Left lung (tissue), 4 donors: ENCODE measurements at regions not wholly inside any gene's neighbourhood (a gene's known extent, or its start where the extent isn't known, plus 50 kb on each side); places are given as distances from the start of the nearest gene placed in this dataset.
A peak's percentile ranks its signal among the peaks of the same experiment; 100 is the strongest.

Source experiments
- ATAC-seq: fragments of 200-7000 bp; cut with Tn5 transposase; one replicate; pipeline ENCODE4 v1.9.1; 2020; ENCODE audit warnings: moderate library complexity
- DNase-seq, 4 donors: peaks; one replicate each; pipeline ENCODE4 v3.0.0-alpha.2; 2013 to 2020
- H3K27ac ChIP-seq, 2 donors: fragments of 200-600 bp; sonication (generic) in 1 of 2; one replicate each; pipeline versions ENCODE4 v1.5.0 to v1.8.0; 2020 to 2021
- H3K27me3 ChIP-seq, 2 donors: fragments of 200-600 bp; sonication (generic) in 1 of 2; one replicate each; pipeline versions ENCODE4 v1.5.0 to v1.8.0; 2020 to 2021
- H3K36me3 ChIP-seq, 2 donors: fragments of 200-600 bp; sonication (generic) in 1 of 2; one replicate each; pipeline versions ENCODE4 v1.5.0 to v1.8.0; 2020 to 2021
- H3K4me1 ChIP-seq, 2 donors: fragments of 200-600 bp; one replicate each; pipeline ENCODE4 v1.8.0; 2021
- H3K4me3 ChIP-seq, 2 donors: fragments of 200-600 bp; sonication (generic) in 1 of 2; one replicate each; pipeline versions ENCODE4 v1.5.0 to v1.8.0; 2020 to 2021; ENCODE audit warnings: mild to moderate bottlenecking in 1 of 2
- H3K9me3 ChIP-seq, 2 donors: fragments of 200-600 bp; sonication (generic) in 1 of 2; one replicate each; pipeline versions ENCODE4 v1.5.0 to v1.8.0; 2020 to 2021
- CTCF ChIP-seq, 2 donors: fragments of 200-600 bp; sonication (generic) in 1 of 2; IDR thresholded peaks; one replicate each; pipeline versions ENCODE4 v1.5.0 to v1.8.0; 2021; ENCODE audit warnings: antibody characterized with exemption in 2 of 2
- intact Hi-C, 2 donors: fragments of 100-400 bp; cut with DNase I; formaldehyde crosslinking; loops; one replicate each; pipeline versions ENCODE4 v1.11.2 to v1.14.2; 2022
- donor health status: DM: no; HTN: yes; CAD: no.
- donor health status: DM: no; HTN: no; CAD: no.

DNA sequence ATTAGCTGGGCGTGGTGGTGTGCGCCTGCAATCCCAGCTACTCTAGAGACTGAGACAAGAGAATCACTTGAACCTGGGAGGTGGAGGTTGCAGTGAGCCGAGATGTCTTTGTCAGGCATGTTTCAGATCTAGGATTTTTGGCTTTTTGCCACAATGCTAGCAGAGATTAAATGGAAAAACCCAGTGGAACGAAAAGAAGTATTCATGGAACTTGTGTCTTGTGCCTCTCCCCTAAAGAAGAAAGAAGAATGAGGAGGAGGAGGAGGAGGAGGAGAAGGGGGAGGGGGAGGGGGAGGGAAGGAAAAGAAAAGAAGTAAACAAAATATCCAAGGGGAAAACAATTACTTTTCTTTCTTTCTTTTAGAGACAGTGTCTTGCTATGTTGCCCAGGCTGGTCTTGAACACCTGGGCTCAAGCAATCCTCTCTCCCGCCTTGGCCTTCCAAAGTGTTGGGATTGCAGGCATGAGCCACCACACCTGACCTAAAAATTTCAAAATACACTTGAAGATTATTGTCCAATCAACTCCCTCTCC lies 106.0 kb downstream of the ARRDC3 start:
- H3K4me3 ChIP-seq = no peak overlapping the region
- intact Hi-C loops = no loop called here
- no peak for TF ChIP-seq CTCF (IDR thresholded peaks at IDR 0.05)
- no peaks in the 10 kb centered on the region for H3K36me3 ChIP-seq
- H3K9me3 ChIP-seq = no peaks in the 10 kb centered on the region
- no peak overlapping the region for H3K27ac ChIP-seq
- H3K27me3 ChIP-seq = no peaks in the 10 kb centered on the region
- no peak for ATAC-seq
- no peak for DNase-seq
- peaks cover 0 to 15% of the 10 kb centered on the region in 2 donors for H3K4me1 ChIP-seq

GRCh38 chr5:91272858-91273257 lies 110.3 kb downstream of the ARRDC3 start:
- intact Hi-C loops = no loop called here
- no peak for TF ChIP-seq CTCF (IDR thresholded peaks at IDR 0.05)
- no peaks in the 10 kb centered on the region for H3K36me3 ChIP-seq
- DNase-seq = no peak
- H3K4me3 ChIP-seq = no peak overlapping the region
- no peak overlapping the region for H3K27ac ChIP-seq
- H3K9me3 ChIP-seq = no peaks in the 10 kb centered on the region
- no peaks in the 10 kb centered on the region for H3K4me1 ChIP-seq
- H3K27me3 ChIP-seq = no peaks in the 10 kb centered on the region
- peak; percentile 85 for ATAC-seq

DNA sequence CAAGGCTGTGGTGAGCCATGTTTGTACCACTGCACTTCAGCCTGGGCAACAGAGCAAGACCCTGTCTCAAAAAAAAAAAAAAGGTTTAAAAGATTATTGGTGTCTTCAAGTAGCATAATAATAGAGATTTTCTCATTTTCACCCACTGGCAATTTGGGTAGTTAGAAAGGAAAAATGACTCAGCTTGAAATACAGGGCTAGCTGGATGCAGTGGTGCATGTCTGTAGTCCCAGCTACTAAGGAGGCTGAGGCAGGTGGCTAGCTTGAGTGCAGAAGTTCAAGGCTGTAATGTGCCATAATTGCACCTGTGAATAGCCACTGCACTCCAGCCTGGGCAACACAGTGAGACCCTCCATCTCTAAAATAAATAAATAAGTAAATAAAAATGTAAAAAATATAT lies 111.1 kb downstream of the ARRDC3 start:
- no peaks in the 10 kb centered on the region for H3K4me1 ChIP-seq
- no peaks in the 10 kb centered on the region for H3K9me3 ChIP-seq
- intact Hi-C loops = no loop called here
- no peak for ATAC-seq
- no peaks in the 10 kb centered on the region for H3K27me3 ChIP-seq
- H3K4me3 ChIP-seq = no peak overlapping the region
- no peak overlapping the region for H3K27ac ChIP-seq
- no peak for TF ChIP-seq CTCF (IDR thresholded peaks at IDR 0.05)
- no peak for DNase-seq
- no peaks in the 10 kb centered on the region for H3K36me3 ChIP-seq

DNA sequence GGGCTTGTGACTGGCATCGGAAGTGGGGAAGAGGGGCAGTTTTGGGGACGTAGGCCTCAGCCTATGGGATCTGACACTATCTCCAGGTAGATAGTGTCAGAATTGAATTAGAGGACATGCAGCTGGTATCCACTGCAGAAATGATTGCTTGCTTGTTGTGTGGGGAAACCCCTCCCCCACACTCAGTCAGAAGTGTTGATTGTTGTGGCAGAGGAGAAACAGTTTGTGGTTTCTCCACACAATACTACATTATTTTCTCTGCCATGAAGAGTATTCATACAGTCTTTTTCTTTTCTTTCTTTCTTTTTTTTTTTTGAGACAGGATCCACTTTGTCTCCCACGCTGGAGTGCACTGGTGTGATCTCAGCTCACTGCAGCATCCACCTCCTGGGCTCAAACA lies 113.9 kb downstream of the ARRDC3 start:
- H3K4me1 ChIP-seq = peaks cover 0 to 9% of the 10 kb centered on the region in 2 donors
- no peaks in the 10 kb centered on the region for H3K36me3 ChIP-seq
- no peaks in the 10 kb centered on the region for H3K27me3 ChIP-seq
- DNase-seq = no peak
- TF ChIP-seq CTCF (IDR thresholded peaks at IDR 0.05) = no peak
- no peaks in the 10 kb centered on the region for H3K9me3 ChIP-seq
- intact Hi-C loops = no loop called here
- H3K27ac ChIP-seq = no peak overlapping the region
- ATAC-seq = no peak
- H3K4me3 ChIP-seq = no peak overlapping the region

- no peak for DNase-seq
- Histone ChIP-seq H3K9me3 (peaks cover 0 to 2% of the 10 kb centered on the region in 2 donors), H3K27ac (no peak overlapping the region), H3K36me3 (no peaks in the 10 kb centered on the region), H3K4me3 (no peak overlapping the region), H3K27me3 (no peaks in the 10 kb centered on the region), H3K4me1 (peaks cover 0 to 9% of the 10 kb centered on the region in 2 donors)
- peak in 1 of 2 donors; percentile 39 for TF ChIP-seq CTCF (IDR thresholded peaks at IDR 0.05)
- intact Hi-C loops = no loop called here
- ATAC-seq = peak; percentile 92
Observed at GRCh38 chr5:91266184-91266705, 116.9 kb downstream of the ARRDC3 start.
